Neural cell (in vitro differentiated cells): ENCODE measurements at regions not wholly inside any gene's neighbourhood (a gene's known extent, or its start where the extent isn't known, plus 50 kb on each side); places are given as distances from the start of the nearest gene placed in this dataset.

Source experiments
- H2AFZ ChIP-seq: fragments of 200-600, 300-800 bp; sonication (generic), shearing (Covaris generic); 2 replicates; pipeline ENCODE4 v1.6.0; 2014; ENCODE audit warnings: low read depth, mild to moderate bottlenecking, antibody characterized with exemption, low read length, moderate library complexity
- H3F3A ChIP-seq: fragments of 200-600 bp; shearing (Covaris generic); 2 replicates; pipeline ENCODE4 v1.6.1; 2016; ENCODE audit warnings: mild to moderate bottlenecking, moderate library complexity, mixed read lengths, antibody characterized with exemption, low read length; ENCODE audit not compliant: insufficient read depth, poor library complexity, severe bottlenecking
- H3K27ac ChIP-seq: fragments of 200-600, 300-800 bp; sonication (generic), shearing (Covaris generic); 2 replicates; pipeline ENCODE4 v1.5.1; 2014; ENCODE audit warnings: mild to moderate bottlenecking, low read length, moderate library complexity
- H3K27me3 ChIP-seq: fragments of 300-800, 200-600 bp; sonication (generic), shearing (Covaris generic); 2 replicates; pipeline ENCODE4 v1.6.0; 2014; ENCODE audit warnings: mild to moderate bottlenecking, low read depth, low read length, moderate library complexity; ENCODE audit not compliant: insufficient read depth
- H3K36me3 ChIP-seq: fragments of 300-800, 200-600 bp; sonication (generic), shearing (Covaris generic); 2 replicates; pipeline ENCODE4 v1.5.1; 2014; ENCODE audit warnings: mild to moderate bottlenecking, antibody characterized with exemption, low read length, moderate library complexity; ENCODE audit not compliant: insufficient read depth
- H3K4me2 ChIP-seq: fragments of 300-800, 200-600 bp; sonication (generic), shearing (Covaris generic); 2 replicates; pipeline ENCODE4 v1.6.0; 2014; ENCODE audit warnings: mild to moderate bottlenecking, low read length
- H3K4me3 ChIP-seq: fragments of 300-800, 200-600 bp; sonication (generic), shearing (Covaris generic); 2 replicates; pipeline ENCODE4 v1.5.1; 2014; ENCODE audit warnings: mild to moderate bottlenecking, low read length, moderate library complexity
- H3K79me2 ChIP-seq: fragments of 200-600 bp; shearing (Covaris generic); replicated peaks from 2 replicates; pipeline ENCODE4 v1.6.0; 2014; ENCODE audit warnings: mild to moderate bottlenecking, low read length, moderate library complexity; ENCODE audit not compliant: insufficient read depth
- H3K9ac ChIP-seq: fragments of 300-800, 200-600 bp; sonication (generic), shearing (Covaris generic); 2 replicates; pipeline ENCODE4 v1.6.1; 2016; ENCODE audit warnings: mild to moderate bottlenecking, low read length, mixed read lengths
- H3K9me2 ChIP-seq: fragments of 200-600 bp; shearing (Covaris generic); 2 replicates; pipeline ENCODE4 v1.6.1; 2016; ENCODE audit warnings: mild to moderate bottlenecking, low read length, mixed read lengths; ENCODE audit not compliant: insufficient read depth
- H3K9me3 ChIP-seq: fragments of 200-600, 300-800 bp; sonication (generic), shearing (Covaris generic); 2 replicates; pipeline ENCODE4 v1.6.1; 2016; ENCODE audit warnings: mild to moderate bottlenecking, mixed run types, low read length, moderate library complexity, mixed read lengths
- H4K20me1 ChIP-seq: fragments of 200-600 bp; shearing (Covaris generic); 2 replicates; pipeline ENCODE4 v1.6.1; 2016; ENCODE audit warnings: mild to moderate bottlenecking, mixed run types; ENCODE audit not compliant: insufficient read depth
- CTCF ChIP-seq: fragments of 450-650 bp; IDR thresholded peaks from 2 replicates; pipeline ENCODE4 v1.5.1; 2014; ENCODE audit warnings: antibody characterized with exemption, mild to moderate bottlenecking, moderate library complexity; ENCODE audit not compliant: poor library complexity, severe bottlenecking
- EP300 ChIP-seq: fragments of 450-650 bp; conservative IDR thresholded peaks from 2 replicates; pipeline ENCODE4 v1.6.1; 2014; ENCODE audit warnings: antibody characterized with exemption, mild to moderate bottlenecking, moderate library complexity; ENCODE audit not compliant: poor library complexity, severe bottlenecking
- EZH2 ChIP-seq: fragments of 200-600, 300-800 bp; shearing (Covaris generic), sonication (generic); IDR thresholded peaks from 2 replicates; pipeline ENCODE4 v1.6.1; 2014; ENCODE audit warnings: antibody characterized with exemption, low read length, borderline replicate concordance, mild to moderate bottlenecking; ENCODE audit not compliant: insufficient read depth, poor library complexity, severe bottlenecking
- MXI1 ChIP-seq: fragments of 450-650 bp; conservative IDR thresholded peaks from 2 replicates; pipeline ENCODE4 v1.6.1; 2014; ENCODE audit warnings: antibody characterized with exemption, mild to moderate bottlenecking; ENCODE audit not compliant: poor library complexity, severe bottlenecking
- POLR2AphosphoS5 ChIP-seq: IDR thresholded peaks from 2 replicates; pipeline ENCODE4 v1.6.1; 2012
- RAD21 ChIP-seq: fragments of 450-650 bp; conservative IDR thresholded peaks from 2 replicates; pipeline ENCODE4 v1.6.1; 2014; ENCODE audit warnings: antibody characterized with exemption, mild to moderate bottlenecking, moderate library complexity
- REST ChIP-seq: IDR thresholded peaks from 2 replicates; pipeline ENCODE4 v1.6.1; 2012; ENCODE audit warnings: borderline replicate concordance
- SMC3 ChIP-seq: fragments of 450-650 bp; conservative IDR thresholded peaks from 2 replicates; pipeline ENCODE4 v1.6.1; 2014; ENCODE audit warnings: antibody characterized with exemption, mild to moderate bottlenecking, moderate library complexity; ENCODE audit not compliant: poor library complexity
- TAF1 ChIP-seq: IDR thresholded peaks from 2 replicates; pipeline ENCODE4 v1.6.1; 2012; ENCODE audit warnings: low read depth

GRCh38 chr22:27300536-27301285 is 500.8 kb downstream of the MN1 start:
- H3K9ac ChIP-seq, result no peak overlapping the region
- no peaks in the 10 kb centered on the region for H3K27me3 ChIP-seq
- H3K9me3 ChIP-seq, result no peaks in the 10 kb centered on the region
- H4K20me1 ChIP-seq, result no peaks in the 10 kb centered on the region
- peaks cover 3% of the 10 kb centered on the region for H3F3A ChIP-seq
- no peak overlapping the region for H3K4me2 ChIP-seq
- H3K36me3 ChIP-seq, result no peaks in the 10 kb centered on the region
- H3K9me2 ChIP-seq, result no peaks in the 10 kb centered on the region
- TF ChIP-seq SMC3 (no peak), EZH2 (no peak), TAF1 (no peak), REST (no peak), CTCF (no peak), EP300 (no peak), RAD21 (no peak), MXI1 (no peak), POLR2AphosphoS5 (no peak)
- no peak overlapping the region for H2AFZ ChIP-seq
- no peak overlapping the region for H3K27ac ChIP-seq
- no peak overlapping the region for H3K4me3 ChIP-seq
- no peaks in the 10 kb centered on the region for H3K79me2 ChIP-seq

GRCh38 chr22:27302501-27302900 is 499.1 kb downstream of the MN1 start:
- H2AFZ ChIP-seq, result no peak overlapping the region
- no peaks in the 10 kb centered on the region for H4K20me1 ChIP-seq
- H3K9me2 ChIP-seq, result no peaks in the 10 kb centered on the region
- no peak overlapping the region for H3K9ac ChIP-seq
- no peaks in the 10 kb centered on the region for H3K9me3 ChIP-seq
- no peaks in the 10 kb centered on the region for H3K27me3 ChIP-seq
- H3F3A ChIP-seq, result peaks cover 3% of the 10 kb centered on the region
- H3K4me2 ChIP-seq, result no peak overlapping the region
- no peak overlapping the region for H3K27ac ChIP-seq
- H3K36me3 ChIP-seq, result no peaks in the 10 kb centered on the region
- H3K4me3 ChIP-seq, result no peak overlapping the region
- H3K79me2 ChIP-seq, result no peaks in the 10 kb centered on the region
- TF ChIP-seq SMC3, result no peak
- no peak for TF ChIP-seq MXI1
- TF ChIP-seq TAF1, result no peak
- TF ChIP-seq REST, result no peak
- no peak for TF ChIP-seq RAD21
- TF ChIP-seq EP300, result no peak
